ENCODE measurements at regions not wholly inside any gene's neighbourhood (a gene's known extent, or its start where the extent isn't known, plus 50 kb on each side); places are given as distances from the start of the nearest gene placed in this dataset.
"Not testable (repeated sequence)": the region's sequence is repeated elsewhere in the genome, so short reads cannot be mapped to it uniquely, and the experiment has no call there.

DNA sequence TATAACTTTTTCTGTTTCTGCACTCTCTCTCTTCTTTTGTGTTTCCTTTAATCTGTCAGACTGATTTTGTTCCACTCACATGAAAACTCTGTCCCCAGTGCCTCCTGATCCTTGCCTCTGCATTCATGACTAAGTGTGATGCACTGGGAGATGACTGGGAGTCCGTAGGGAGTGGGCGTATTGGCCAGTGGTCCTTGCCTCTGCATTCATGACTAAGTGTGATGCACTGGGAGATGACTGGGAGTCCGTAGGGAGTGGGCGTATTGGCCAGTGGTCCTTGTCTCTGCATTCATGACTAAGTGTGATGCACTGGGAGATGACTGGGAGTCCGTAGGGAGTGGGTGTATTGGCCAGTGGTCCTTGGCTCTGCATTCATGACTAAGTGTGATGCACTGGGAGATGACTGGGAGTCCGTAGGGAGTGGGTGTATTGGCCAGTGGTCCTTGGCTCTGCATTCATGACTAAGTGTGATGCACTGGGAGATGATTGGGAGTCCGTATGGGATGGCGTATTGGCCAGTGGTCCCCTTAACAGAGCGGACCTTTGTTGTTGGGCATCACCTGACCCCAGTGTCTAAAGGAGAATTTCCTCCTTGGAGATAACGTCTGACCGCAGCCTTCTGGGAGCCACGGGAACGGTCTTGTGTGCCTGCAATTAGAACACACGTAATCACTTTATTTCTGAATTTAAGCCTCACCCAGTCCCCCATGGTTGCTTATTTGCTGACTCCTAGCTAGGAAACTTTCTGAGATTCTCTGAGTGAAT is 266.0 kb downstream of the TRIML1 start:
- TF ChIP-seq, protein P1, sequence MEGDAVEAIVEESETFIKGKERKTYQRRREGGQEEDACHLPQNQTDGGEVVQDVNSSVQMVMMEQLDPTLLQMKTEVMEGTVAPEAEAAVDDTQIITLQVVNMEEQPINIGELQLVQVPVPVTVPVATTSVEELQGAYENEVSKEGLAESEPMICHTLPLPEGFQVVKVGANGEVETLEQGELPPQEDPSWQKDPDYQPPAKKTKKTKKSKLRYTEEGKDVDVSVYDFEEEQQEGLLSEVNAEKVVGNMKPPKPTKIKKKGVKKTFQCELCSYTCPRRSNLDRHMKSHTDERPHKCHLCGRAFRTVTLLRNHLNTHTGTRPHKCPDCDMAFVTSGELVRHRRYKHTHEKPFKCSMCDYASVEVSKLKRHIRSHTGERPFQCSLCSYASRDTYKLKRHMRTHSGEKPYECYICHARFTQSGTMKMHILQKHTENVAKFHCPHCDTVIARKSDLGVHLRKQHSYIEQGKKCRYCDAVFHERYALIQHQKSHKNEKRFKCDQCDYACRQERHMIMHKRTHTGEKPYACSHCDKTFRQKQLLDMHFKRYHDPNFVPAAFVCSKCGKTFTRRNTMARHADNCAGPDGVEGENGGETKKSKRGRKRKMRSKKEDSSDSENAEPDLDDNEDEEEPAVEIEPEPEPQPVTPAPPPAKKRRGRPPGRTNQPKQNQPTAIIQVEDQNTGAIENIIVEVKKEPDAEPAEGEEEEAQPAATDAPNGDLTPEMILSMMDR (conservative IDR thresholded peaks at IDR 0.05; ENCODE audit: low read depth, low read length), result not testable (repeated sequence)
- TF ChIP-seq EZH2 (IDR thresholded peaks at IDR 0.05; ENCODE audit: low read length, unreplicated experiment); EZH2phosphoT487 (IDR thresholded peaks at IDR 0.05; ENCODE audit: borderline replicate concordance, low read length): not testable (repeated sequence)

Measured in PC-3 (cell line).